ENCODE measurements at regions not wholly inside any gene's neighbourhood (a gene's known extent, or its start where the extent isn't known, plus 50 kb on each side); places are given as distances from the start of the nearest gene placed in this dataset.

DNA sequence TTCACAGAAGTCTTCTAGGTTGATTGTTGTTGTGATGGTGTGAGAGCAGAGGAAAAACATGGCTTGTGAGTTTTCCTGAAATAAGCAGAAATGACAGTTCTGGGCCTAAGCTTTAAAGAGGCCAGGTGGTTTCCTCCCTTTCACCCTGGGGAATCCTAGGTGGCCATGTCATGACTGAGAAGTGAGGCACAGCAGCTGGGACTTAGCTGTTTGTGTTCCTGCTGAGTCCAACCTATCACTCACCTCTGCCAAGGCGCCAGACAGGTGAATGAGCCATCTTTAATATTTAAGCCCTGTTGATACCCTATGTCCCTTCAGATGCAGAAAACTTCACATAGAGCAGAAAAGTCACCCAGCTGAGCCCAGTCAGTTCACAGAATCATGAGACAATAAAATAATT, 384.4 kb downstream of the SLC4A3 start:
- H3K4ac ChIP-seq (ENCODE audit: low read depth, low read length), result no peak overlapping the region
- TF ChIP-seq, protein P1, sequence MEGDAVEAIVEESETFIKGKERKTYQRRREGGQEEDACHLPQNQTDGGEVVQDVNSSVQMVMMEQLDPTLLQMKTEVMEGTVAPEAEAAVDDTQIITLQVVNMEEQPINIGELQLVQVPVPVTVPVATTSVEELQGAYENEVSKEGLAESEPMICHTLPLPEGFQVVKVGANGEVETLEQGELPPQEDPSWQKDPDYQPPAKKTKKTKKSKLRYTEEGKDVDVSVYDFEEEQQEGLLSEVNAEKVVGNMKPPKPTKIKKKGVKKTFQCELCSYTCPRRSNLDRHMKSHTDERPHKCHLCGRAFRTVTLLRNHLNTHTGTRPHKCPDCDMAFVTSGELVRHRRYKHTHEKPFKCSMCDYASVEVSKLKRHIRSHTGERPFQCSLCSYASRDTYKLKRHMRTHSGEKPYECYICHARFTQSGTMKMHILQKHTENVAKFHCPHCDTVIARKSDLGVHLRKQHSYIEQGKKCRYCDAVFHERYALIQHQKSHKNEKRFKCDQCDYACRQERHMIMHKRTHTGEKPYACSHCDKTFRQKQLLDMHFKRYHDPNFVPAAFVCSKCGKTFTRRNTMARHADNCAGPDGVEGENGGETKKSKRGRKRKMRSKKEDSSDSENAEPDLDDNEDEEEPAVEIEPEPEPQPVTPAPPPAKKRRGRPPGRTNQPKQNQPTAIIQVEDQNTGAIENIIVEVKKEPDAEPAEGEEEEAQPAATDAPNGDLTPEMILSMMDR (conservative IDR thresholded peaks at IDR 0.05), result no peak
- no peak overlapping the region for H3K56ac ChIP-seq (ENCODE audit: insufficient read length, low read depth, low read length)
- WGBS (ENCODE audit: extremely low coverage, insufficient read length, low lambda C conversion rate), result no CpG with 5 or more reads among the region's 1 CpG
- Mint-ChIP-seq H3K4me1 (no peaks in the 10 kb centered on the region), H3K4me3 (no peak overlapping the region), H3K27ac (no peak overlapping the region; a peak in 1 of 7 replicates), H3K36me3 (ENCODE audit: insufficient read depth in 1 of 3, low read depth in 3 of 3) (no peaks in the 10 kb centered on the region), H3K27me3 (ENCODE audit: low read depth) (no peaks in the 10 kb centered on the region), H3K9me3 (no peaks in the 10 kb centered on the region)
- H4K91ac ChIP-seq (ENCODE audit: insufficient read length, low read depth, low read length), result no peak overlapping the region
- no peak overlapping the region for H3K18ac ChIP-seq (ENCODE audit: insufficient read length, low read depth, low read length)
- no peak overlapping the region for H4K5ac ChIP-seq (ENCODE audit: insufficient read length, low read depth, low read length)
- no peak overlapping the region for H3K4me2 ChIP-seq (ENCODE audit: insufficient read depth, insufficient read length, low read length)
- no peaks in the 10 kb centered on the region for H3K79me2 ChIP-seq (ENCODE audit: insufficient read depth, low read length)
- H2BK12ac ChIP-seq (ENCODE audit: insufficient read length, low read depth, low read length), result no peak overlapping the region
- no peaks in the 10 kb centered on the region for H3K9me3 ChIP-seq (ENCODE audit: control insufficient read depth, low read depth, low read length)
- no peak overlapping the region for H2AFZ ChIP-seq (ENCODE audit: low read length)
- H3K79me1 ChIP-seq (ENCODE audit: insufficient read depth, low read depth, low read length, poor library complexity, severe bottlenecking), result no peaks in the 10 kb centered on the region
- no peaks in the 10 kb centered on the region for H3K27me3 ChIP-seq (ENCODE audit: insufficient read depth, low read length)
- no peak overlapping the region for H2AK5ac ChIP-seq (ENCODE audit: insufficient read length, low read length)
- no peak overlapping the region for H2BK20ac ChIP-seq (ENCODE audit: low read depth, low read length, poor library complexity, severe bottlenecking)
- DNase-seq, result no peak
- H3K14ac ChIP-seq (ENCODE audit: insufficient read depth, low read length), result no peak overlapping the region
- no peak overlapping the region for H3K9ac ChIP-seq (ENCODE audit: extremely low read depth, insufficient read length, low read length)
- no peaks in the 10 kb centered on the region for H3K23me2 ChIP-seq (ENCODE audit: insufficient read length, low read depth, low read length, poor library complexity, severe bottlenecking)
- no peak overlapping the region for H3K27ac ChIP-seq (ENCODE audit: insufficient read length, low read depth, low read length)
- H2BK5ac ChIP-seq (ENCODE audit: insufficient read length, low read length), result no peak overlapping the region
- no peaks in the 10 kb centered on the region for H4K20me1 ChIP-seq (ENCODE audit: control insufficient read depth, insufficient read depth, insufficient read length)
- no peak overlapping the region for H3T11ph ChIP-seq (ENCODE audit: low read length)
- no peaks in the 10 kb centered on the region for H3K4me1 ChIP-seq (ENCODE audit: insufficient read depth, low read length)
- H2BK15ac ChIP-seq (ENCODE audit: low read depth, low read length), result no peak overlapping the region
- H4K8ac ChIP-seq (replicated peaks; ENCODE audit: insufficient read length, low read depth, low read length), result no peak overlapping the region
- H2BK120ac ChIP-seq (ENCODE audit: low read depth, low read length, poor library complexity, severe bottlenecking), result no peak overlapping the region
- H3K23ac ChIP-seq (ENCODE audit: insufficient read length, low read depth, low read length), result no peak overlapping the region
